Tibial nerve (tissue), 4 donors: ENCODE measurements at regions not wholly inside any gene's neighbourhood (a gene's known extent, or its start where the extent isn't known, plus 50 kb on each side); places are given as distances from the start of the nearest gene placed in this dataset.

Experiments used
- DNase-seq, 2 donors: peaks; one replicate each; pipeline ENCODE4 v3.0.0-alpha.2; 2019; ENCODE audit warnings: low spot score in 2 of 2
- H3K27ac ChIP-seq, 4 donors: fragments of 200-600 bp; sonication (generic) in 3 of 4; one replicate each; pipeline ENCODE4 v1.5.1; 2017 to 2019; ENCODE audit warnings: mild to moderate bottlenecking in 1 of 4
- H3K27me3 ChIP-seq, 2 donors: fragments of 200-600 bp; sonication (generic) in 1 of 2; one replicate each; pipeline versions ENCODE4 v1.5.1 to v1.6.0; 2017 to 2019
- H3K36me3 ChIP-seq, 3 donors: fragments of 200-600 bp; sonication (generic); one replicate each; pipeline ENCODE4 v1.5.1; 2018 to 2019
- H3K4me1 ChIP-seq, 4 donors: fragments of 200-600 bp; sonication (generic) in 3 of 4; one replicate each; pipeline ENCODE4 v1.5.1; 2017 to 2019
- H3K4me3 ChIP-seq, 4 donors: fragments of 200-600 bp; sonication (generic) in 3 of 4; one replicate each; pipeline ENCODE4 v1.5.1; 2017 to 2019; ENCODE audit warnings: mild to moderate bottlenecking in 1 of 4, moderate library complexity in 1 of 4
- H3K9me3 ChIP-seq, 4 donors: fragments of 200-600 bp; sonication (generic) in 3 of 4; one replicate each; pipeline ENCODE4 v1.5.1; 2017 to 2019
- EP300 ChIP-seq, 2 donors: sonication (generic); formaldehyde crosslinking; IDR thresholded peaks; one replicate each; pipeline ENCODE4 v1.6.1; 2017; ENCODE audit warnings: antibody characterized with exemption in 2 of 2, mild to moderate bottlenecking in 1 of 2
- POLR2A ChIP-seq, 2 donors: fragments of 450-650 bp; IDR thresholded peaks; one replicate each; pipeline ENCODE4 v1.6.1; 2017; ENCODE audit warnings: antibody characterized with exemption in 2 of 2, mild to moderate bottlenecking in 2 of 2, moderate library complexity in 2 of 2
- WGBS, 2 donors: methylation state at CpG; one replicate each; pipeline ENCODE4 v1.1.5; 2018; 5-methylcytosine and 5-hydroxymethylcytosine counted together
- TF ChIP-seq, protein P1 (sequence below), 5 experiments: fragments of 200-600 bp in 3 of 5; fragments of 450-650 bp in 2 of 5; sonication (generic) in 3 of 5; IDR thresholded peaks; one replicate each; pipeline ENCODE4 v1.5.1; 2016 to 2019; ENCODE audit warnings: antibody characterized with exemption in 5 of 5, mild to moderate bottlenecking in 3 of 5, moderate library complexity in 2 of 5

DNA sequence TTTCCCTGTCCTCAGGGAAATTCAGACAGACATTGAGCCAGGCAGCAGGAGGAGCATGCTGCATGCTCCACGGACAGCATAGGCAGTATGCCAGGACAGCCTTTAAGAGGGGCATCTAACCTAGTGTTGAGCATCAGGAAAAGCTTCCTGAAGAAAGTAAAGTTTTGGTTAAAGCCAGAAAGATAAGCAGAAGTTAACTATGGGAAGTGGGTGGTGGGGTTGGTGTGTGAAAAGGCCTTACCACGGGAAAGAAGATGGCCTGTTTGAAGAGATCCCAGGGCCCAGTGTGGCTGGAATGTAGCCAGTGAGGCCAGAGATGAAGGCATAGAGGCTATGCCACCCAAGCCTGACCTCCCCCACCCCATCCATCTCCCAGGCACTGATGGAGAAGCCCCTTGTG is 102.4 kb upstream of the PLXNA4 start:
- Histone ChIP-seq H3K9me3 (no peaks in the 10 kb centered on the region), H3K4me1 (no peaks in the 10 kb centered on the region), H3K36me3 (no peaks in the 10 kb centered on the region), H3K27ac (no peak overlapping the region), H3K27me3 (no peaks in the 10 kb centered on the region), H3K4me3 (no peak overlapping the region)
- 39 to 44% methylated on average over 2 of the region's 2 CpGs for WGBS, 2 donors
- TF ChIP-seq EP300 (IDR thresholded peaks at IDR 0.05) (no peak), POLR2A (IDR thresholded peaks at IDR 0.05) (no peak)
- TF ChIP-seq, protein P1, sequence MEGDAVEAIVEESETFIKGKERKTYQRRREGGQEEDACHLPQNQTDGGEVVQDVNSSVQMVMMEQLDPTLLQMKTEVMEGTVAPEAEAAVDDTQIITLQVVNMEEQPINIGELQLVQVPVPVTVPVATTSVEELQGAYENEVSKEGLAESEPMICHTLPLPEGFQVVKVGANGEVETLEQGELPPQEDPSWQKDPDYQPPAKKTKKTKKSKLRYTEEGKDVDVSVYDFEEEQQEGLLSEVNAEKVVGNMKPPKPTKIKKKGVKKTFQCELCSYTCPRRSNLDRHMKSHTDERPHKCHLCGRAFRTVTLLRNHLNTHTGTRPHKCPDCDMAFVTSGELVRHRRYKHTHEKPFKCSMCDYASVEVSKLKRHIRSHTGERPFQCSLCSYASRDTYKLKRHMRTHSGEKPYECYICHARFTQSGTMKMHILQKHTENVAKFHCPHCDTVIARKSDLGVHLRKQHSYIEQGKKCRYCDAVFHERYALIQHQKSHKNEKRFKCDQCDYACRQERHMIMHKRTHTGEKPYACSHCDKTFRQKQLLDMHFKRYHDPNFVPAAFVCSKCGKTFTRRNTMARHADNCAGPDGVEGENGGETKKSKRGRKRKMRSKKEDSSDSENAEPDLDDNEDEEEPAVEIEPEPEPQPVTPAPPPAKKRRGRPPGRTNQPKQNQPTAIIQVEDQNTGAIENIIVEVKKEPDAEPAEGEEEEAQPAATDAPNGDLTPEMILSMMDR (IDR thresholded peaks at IDR 0.05) = no peak
- no peak for DNase-seq

DNA sequence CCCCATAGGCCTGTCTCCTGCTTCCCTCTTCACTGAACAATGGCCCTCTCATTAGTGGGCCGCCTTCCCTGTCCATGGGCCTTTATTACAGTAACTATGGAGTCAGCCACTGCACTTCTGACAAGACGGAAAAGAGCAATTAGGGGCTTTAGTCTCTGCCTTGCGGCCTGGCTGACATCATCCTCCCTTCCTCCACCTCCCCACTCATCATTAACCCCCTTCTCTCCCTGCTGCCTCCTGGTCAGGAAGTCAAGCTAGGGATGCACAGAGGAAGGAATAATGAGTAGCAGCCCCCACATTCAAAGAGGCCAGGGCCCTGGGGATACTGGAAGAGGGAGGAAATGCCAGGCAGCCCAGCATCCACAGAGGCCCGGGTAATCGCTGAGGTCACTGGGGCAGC is 101.6 kb upstream of the PLXNA4 start:
- 30 to 46% methylated on average over 5 of the region's 5 CpGs for WGBS, 2 donors
- Histone ChIP-seq H3K9me3 (no peaks in the 10 kb centered on the region), H3K36me3 (no peaks in the 10 kb centered on the region), H3K4me3 (no peak overlapping the region), H3K27ac (no peak overlapping the region), H3K27me3 (no peaks in the 10 kb centered on the region), H3K4me1 (no peaks in the 10 kb centered on the region)
- TF ChIP-seq EP300 (IDR thresholded peaks at IDR 0.05) = no peak
- no peak for TF ChIP-seq POLR2A (IDR thresholded peaks at IDR 0.05)
- TF ChIP-seq, protein P1 (IDR thresholded peaks at IDR 0.05) = no peak
- DNase-seq = no peak

DNA sequence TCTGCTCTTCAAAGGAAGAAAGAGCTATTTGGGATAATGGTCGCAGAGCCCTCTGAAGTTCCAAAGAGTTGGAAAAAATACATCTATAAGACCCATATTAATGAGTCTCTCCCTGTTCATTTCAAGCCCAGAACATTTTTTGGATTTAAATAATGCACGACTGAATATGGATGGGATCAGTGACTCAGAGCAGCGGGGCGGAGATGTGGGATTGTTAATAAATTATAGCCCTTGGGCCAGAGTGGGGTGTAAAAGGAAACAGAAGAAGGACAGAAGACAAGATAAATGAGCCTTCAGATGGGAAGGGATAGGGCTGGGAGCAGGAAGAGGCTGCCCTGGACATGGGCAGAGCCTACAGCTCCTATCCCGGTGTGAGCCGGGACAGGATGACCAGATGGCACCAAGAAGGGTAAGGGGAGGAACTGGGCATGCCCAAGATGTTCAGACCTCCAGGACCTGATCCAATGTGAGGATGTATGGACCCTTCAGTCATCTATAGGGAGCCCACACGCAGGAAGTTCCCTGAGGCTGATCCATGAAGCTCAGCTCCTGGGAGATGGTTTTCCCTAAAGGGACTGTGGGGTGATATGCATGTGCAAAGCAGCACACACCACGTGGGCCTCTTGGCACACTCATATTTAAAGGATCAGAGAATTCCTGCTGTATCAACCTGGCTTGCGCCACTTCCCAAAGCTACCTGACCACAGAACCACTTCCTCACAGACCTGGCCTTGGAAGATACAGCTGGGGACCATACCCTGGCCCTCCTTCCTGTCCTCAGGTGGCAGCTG is 96.1 kb upstream of the PLXNA4 start:
- Histone ChIP-seq H3K4me1 (no peaks in the 10 kb centered on the region), H3K36me3 (no peaks in the 10 kb centered on the region), H3K27ac (no peak overlapping the region), H3K27me3 (no peaks in the 10 kb centered on the region), H3K4me3 (no peak overlapping the region), H3K9me3 (no peaks in the 10 kb centered on the region)
- TF ChIP-seq, protein P1 (IDR thresholded peaks at IDR 0.05) = no peak
- no peak for TF ChIP-seq EP300 (IDR thresholded peaks at IDR 0.05)
- DNase-seq = no peak
- WGBS, 2 donors = 83% methylated on average over 9 of the region's 9 CpGs

DNA sequence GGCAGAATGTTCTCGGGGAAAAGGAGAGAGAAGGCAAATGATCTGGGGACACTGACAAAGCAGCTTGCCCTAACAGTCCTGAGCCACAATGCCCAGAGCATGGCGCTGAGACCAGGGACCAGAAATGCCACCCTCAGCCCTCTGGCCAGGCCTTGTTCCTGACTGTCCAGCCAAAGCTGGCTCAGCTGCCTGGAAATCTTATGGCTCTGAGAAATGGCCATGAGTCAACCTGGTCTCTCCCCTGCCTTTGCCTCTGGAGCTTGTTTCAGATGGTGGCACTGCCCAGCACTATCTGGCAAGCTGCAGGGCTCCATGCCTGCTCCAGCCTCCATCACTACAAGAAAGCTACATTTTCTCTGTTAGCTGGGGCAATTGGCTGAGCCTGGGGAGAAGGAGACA is 90.5 kb upstream of the PLXNA4 start:
- Histone ChIP-seq H3K27ac (no peak overlapping the region), H3K4me3 (no peak overlapping the region), H3K9me3 (no peaks in the 10 kb centered on the region), H3K27me3 (no peaks in the 10 kb centered on the region), H3K4me1 (peaks cover 0 to 2% (median 0%) of the 10 kb centered on the region in 4 donors), H3K36me3 (no peaks in the 10 kb centered on the region)
- TF ChIP-seq POLR2A (IDR thresholded peaks at IDR 0.05) = no peak
- no peak for TF ChIP-seq EP300 (IDR thresholded peaks at IDR 0.05)
- TF ChIP-seq, protein P1 (IDR thresholded peaks at IDR 0.05) = no peak
- no peak for DNase-seq
- 89 to 90% methylated on average over 2 of the region's 2 CpGs for WGBS, 2 donors

DNA sequence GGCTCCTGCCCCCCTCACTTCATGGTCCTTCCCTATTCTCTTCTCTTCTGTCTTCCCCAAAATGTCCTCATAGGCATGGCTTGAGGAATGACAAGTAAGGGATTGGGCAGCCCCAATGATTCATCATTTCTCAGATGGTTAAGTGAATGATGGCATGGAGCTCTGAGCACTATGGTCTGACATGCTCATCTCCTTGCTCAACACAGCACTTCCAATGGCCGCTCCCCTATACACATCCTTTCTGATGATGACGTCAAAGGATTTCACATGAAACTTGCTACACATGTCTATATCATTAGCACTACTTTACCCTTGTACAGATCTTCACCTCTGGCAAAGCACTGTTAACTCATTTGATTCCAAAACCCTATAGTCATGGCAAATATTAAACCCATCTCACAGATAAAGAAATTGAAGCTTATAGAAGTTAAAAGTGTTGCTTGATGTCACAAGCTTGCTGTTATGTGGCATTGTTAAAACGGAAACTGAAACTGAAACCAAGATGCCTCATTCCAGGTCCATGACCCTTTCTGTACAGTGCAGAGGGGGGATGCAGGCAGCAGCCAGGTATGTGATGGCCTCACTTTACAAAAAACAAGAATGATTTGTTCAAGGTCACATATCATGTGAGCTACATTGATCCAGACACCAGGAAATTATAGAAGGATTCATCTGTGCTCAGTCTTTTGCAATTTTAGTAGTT is 90.0 kb upstream of the PLXNA4 start:
- no peaks in the 10 kb centered on the region for H3K27me3 ChIP-seq
- no peaks in the 10 kb centered on the region for H3K9me3 ChIP-seq
- no peak for DNase-seq
- no peak overlapping the region for H3K27ac ChIP-seq
- peaks cover 0 to 2% (median 0%) of the 10 kb centered on the region in 4 donors for H3K4me1 ChIP-seq
- TF ChIP-seq POLR2A (IDR thresholded peaks at IDR 0.05) (no peak), EP300 (IDR thresholded peaks at IDR 0.05) (no peak)
- TF ChIP-seq, protein P1 (IDR thresholded peaks at IDR 0.05) = no peak
- no peaks in the 10 kb centered on the region for H3K36me3 ChIP-seq
- 64 to 73% methylated on average over 3 of the region's 3 CpGs for WGBS, 2 donors
- no peak overlapping the region for H3K4me3 ChIP-seq
